ENCODE measurements at regions not wholly inside any gene's neighbourhood (a gene's known extent, or its start where the extent isn't known, plus 50 kb on each side); places are given as distances from the start of the nearest gene placed in this dataset.
"Not testable (repeated sequence)": the region's sequence is repeated elsewhere in the genome, so short reads cannot be mapped to it uniquely, and the experiment has no call there.

GRCh38 chr2:217362286-217362685 is 502.4 kb upstream of the TNP1 start:
- DNase-seq: no peak

GRCh38 chr2:217361483-217361880 is 501.6 kb upstream of the TNP1 start:
- no peak for DNase-seq

GRCh38 chr2:217360781-217361482 is 501.1 kb upstream of the TNP1 start:
- DNase-seq: no peak

- DNase-seq: no peak
These were observed 500.2 kb upstream of the TNP1 start for GRCh38 chr2:217360111-217360510.

GRCh38 chr2:217357886-217358620 is 498.2 kb upstream of the TNP1 start:
- no peak for DNase-seq

- DNase-seq: no peak
These were observed 496.9 kb upstream of the TNP1 start for GRCh38 chr2:217356781-217357180.

- DNase-seq: no peak
These were observed 496.3 kb upstream of the TNP1 start for GRCh38 chr2:217356142-217356541.

- DNase-seq: no peak
These were observed 493.7 kb upstream of the TNP1 start for GRCh38 chr2:217353591-217353990.

GRCh38 chr2:217351378-217351777 is 491.5 kb upstream of the TNP1 start:
- no peak for DNase-seq

- DNase-seq: no peak
These were observed 489.4 kb upstream of the TNP1 start for GRCh38 chr2:217349251-217349650.

- DNase-seq: not testable (repeated sequence)
These were observed 487.8 kb upstream of the TNP1 start for GRCh38 chr2:217347630-217348029.

- not testable (repeated sequence) for DNase-seq
These were observed 486.2 kb upstream of the TNP1 start for GRCh38 chr2:217346043-217346442.

GRCh38 chr2:217340899-217341298 is 481.0 kb upstream of the TNP1 start:
- no peak for DNase-seq

- no peak for DNase-seq
These were observed 480.3 kb upstream of the TNP1 start for GRCh38 chr2:217340176-217340575.

- DNase-seq: no peak
These were observed 479.9 kb upstream of the TNP1 start for GRCh38 chr2:217339753-217340152.

- no peak for DNase-seq
These were observed 478.5 kb upstream of the TNP1 start for GRCh38 chr2:217338306-217338916.

- DNase-seq: no peak
These were observed 477.9 kb upstream of the TNP1 start for GRCh38 chr2:217337771-217338170.

GRCh38 chr2:217336694-217337093 is 476.8 kb upstream of the TNP1 start:
- no peak for DNase-seq

- DNase-seq: no peak
These were observed 475.6 kb upstream of the TNP1 start for GRCh38 chr2:217335341-217335966.

- no peak for DNase-seq
These were observed 474.7 kb upstream of the TNP1 start for GRCh38 chr2:217334561-217334960.

- DNase-seq: no peak
These were observed 473.0 kb upstream of the TNP1 start for GRCh38 chr2:217332866-217333265.

GRCh38 chr2:217332417-217332791 is 472.5 kb upstream of the TNP1 start:
- no peak for DNase-seq

Measured in central memory CD4-positive, alpha-beta T cell (primary cell).